Limb (tissue), 2 donors: ENCODE measurements at regions not wholly inside any gene's neighbourhood (a gene's known extent, or its start where the extent isn't known, plus 50 kb on each side); places are given as distances from the start of the nearest gene placed in this dataset.
"Not testable (repeated sequence)": the region's sequence is repeated elsewhere in the genome, so short reads cannot be mapped to it uniquely, and the experiment has no call there.

Experiments
- DNase-seq, 2 donors: peaks; one replicate each; pipeline ENCODE4 v3.0.0-alpha.2; 2016; ENCODE audit errors: extremely low spot score in 2 of 2

- no peak for DNase-seq
These were observed 91.3 kb upstream of the ZNF366 start for GRCh38 chr5:72598401-72599064.

- DNase-seq: peak in 1 of 2 donors; percentile 55
These were observed 90.3 kb upstream of the ZNF366 start for GRCh38 chr5:72597456-72597948.

DNA sequence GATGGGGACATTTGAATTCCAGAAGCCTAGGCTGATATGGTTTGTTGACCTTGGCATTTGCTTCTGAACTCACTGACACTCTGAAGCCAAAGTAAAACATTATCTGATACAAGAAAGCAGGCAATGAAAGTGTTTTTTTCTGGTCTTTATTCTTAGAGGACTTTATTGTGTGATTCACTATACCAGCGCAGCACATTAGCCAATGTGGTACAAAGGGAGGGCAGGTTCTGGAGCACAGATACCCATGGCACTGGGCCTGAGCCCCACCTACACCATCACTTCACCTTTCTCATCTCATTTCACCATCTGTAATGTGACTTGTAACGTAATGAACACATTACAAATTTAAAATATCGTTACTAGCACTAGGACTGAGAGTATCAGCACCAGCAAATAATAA lies 89.7 kb upstream of the ZNF366 start:
- no peak for DNase-seq

- no peak for DNase-seq
These were observed 81.4 kb upstream of the ZNF366 start for GRCh38 chr5:72588640-72589039.

DNA sequence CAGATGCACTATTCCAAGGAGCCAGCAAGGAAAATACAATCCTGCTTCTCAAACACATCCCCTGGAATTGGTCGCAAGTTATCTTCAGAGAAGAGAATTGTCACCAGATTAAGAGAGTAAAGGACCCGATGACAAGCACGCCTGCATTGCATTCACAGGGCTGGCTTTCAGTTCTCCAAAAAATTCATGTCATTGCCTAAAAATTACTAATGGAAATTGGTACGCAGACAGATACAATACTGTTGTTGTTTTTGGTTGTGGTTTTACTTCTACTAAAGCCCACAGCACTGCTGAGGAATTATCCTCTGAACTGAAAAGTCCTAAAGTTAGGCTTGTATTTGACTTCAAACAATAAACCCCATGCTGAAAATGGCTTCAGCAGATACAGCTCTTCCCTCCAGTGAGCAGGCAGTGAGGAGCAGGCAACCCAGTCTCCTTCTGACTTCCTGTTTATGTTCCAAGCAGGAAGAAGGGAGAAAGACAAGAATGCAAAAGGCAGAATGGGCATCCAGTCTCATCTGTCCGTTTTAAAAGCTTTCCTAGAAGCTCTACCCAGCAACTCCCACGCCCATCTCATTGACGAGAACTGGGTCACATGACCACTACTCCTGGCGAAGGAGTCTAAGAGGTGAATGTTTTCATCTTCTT lies 80.6 kb upstream of the ZNF366 start:
- DNase-seq: no peak

DNA sequence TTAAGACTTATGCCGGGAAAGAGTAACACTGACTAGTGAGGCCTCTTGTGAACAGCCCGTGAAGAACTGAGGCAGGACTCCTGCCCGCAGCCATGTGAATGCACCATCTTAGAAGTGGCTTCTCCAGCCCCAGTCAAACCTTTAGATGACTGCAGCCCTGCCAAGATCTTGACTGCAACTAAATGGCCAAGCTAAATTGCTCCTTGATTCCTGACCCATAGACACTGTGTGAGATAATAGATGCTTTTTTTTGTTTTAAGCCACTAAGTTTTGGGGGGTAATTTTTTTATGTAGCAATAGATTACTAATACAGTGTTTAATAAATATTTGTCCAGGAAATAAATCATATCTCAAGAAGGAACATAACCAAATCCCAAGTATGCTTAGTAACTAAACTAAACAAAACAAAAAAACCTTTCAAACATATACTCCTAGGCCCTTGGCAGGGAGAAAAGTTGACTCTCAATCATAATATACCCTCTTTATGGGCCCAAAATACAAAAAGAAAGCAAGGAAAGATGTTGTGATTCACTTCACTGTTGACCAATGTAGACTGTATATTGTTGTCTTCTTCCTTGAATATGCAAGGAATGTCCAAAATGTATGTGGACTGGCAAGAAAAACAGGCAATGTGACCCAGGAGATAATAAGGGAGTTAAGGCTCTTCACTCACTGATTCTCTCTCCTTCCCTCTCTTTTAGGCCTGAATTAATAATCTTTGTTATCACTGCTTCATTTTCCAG lies 79.7 kb upstream of the ZNF366 start:
- no peak for DNase-seq

- no peak for DNase-seq
These were observed 77.3 kb upstream of the ZNF366 start for GRCh38 chr5:72584466-72584865.

- not testable (repeated sequence) for DNase-seq
These were observed 72.1 kb upstream of the ZNF366 start for GRCh38 chr5:72579290-72579689.

DNA sequence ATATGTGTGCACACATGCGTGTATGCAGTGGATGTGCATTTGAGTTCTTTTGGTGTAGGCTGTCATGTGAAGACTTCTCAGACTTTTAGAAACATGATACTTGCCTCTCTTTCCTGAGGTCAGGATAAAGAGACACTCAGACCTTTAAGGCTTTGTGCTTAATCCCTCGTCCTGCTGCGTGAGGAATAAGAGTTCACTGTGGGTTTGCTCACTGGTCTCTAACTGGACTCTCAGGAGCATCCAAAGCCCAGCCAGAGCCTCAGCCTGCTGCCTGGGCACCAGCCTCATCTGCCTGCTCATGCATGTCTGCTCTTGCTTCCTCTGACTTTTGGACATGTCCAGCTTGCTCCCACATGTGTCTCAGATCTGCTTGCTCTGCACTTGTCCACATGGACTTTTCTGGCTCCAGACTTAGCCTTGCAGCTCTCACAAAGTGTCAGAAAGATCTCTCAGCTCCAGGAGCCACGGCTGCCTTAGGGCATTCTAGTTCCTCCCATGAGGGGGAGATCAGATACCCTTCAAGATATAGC lies 65.1 kb upstream of the ZNF366 start:
- DNase-seq: no peak

DNA sequence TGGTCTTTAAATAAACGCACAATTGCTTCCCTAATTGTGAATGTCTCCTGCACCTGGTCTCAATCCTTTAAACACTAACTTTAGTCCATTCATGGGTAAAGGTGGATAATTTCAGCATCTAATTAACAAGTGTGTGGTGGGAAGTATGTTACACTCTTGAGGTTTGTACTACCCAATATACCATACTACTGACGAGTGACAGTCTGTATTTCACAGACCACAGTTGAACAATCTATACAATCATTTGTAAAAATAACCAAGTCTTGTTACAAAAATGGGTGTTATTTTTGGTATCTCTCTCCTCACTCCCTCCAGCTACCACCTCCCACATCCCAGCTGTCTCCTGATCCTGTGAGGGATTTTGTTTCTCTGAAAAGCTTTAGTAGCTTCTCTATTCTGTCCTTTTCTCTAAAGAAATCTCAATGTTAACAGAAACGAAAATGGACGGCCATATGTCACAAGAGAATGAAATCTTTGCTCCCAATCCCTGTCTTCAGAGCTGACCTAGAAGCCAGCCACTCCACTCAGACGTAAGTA lies 62.3 kb upstream of the ZNF366 start:
- no peak for DNase-seq

DNA sequence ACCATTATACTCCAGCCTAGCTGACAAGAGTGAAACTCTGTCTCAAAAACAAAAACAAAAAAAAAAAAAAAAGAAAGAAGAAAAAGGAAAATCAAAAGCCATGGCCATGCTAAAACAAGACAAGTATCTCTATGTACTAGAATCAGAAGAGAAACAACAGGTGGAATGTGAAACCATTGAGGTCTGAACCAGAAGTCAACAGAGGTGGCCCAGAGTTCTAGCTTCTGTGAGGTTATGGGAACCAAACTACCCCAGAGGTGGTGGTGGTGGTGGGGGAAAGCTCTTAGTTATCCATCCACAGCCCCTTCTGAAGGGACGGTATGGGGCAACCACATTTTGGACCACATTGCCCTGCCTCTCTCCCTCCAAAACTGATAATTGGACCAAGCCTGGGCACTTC lies 59.5 kb upstream of the ZNF366 start:
- DNase-seq: no peak

DNA sequence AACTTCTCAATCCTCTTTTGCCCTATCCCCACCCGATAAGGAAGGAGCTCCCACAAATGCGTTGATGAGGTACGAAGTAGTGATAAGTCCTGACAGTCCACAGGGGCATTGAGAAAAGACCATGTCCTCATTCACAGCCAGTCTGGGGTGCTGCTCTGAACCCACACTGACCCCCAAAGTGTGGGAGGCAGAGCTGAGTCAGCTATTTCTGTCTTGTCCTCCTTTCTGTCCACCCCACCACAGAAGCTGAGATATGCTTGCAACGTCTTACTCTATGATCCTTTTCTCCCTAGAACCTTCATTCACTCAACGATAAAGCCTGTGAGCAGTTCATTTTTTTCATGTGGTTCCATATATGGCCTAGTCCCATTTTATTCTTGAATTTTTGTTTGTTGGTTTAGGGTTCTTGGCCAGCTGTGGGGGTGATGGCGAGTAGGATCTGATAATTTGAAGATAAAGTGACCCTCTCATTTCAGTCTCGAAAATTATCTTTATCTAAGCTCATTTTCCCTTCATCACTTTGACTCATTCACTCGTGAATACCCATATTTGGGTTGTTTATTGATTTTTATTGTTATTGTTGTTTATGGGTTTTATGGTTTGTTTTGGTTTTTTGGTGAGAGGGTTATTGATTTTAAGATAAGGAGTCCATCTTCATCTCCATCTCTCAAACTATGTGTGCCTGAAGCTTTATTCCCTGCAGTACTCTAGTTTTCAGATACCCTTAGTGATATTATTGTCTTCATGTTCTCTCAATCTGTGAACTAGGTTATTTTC lies 58.5 kb upstream of the ZNF366 start:
- no peak for DNase-seq

DNA sequence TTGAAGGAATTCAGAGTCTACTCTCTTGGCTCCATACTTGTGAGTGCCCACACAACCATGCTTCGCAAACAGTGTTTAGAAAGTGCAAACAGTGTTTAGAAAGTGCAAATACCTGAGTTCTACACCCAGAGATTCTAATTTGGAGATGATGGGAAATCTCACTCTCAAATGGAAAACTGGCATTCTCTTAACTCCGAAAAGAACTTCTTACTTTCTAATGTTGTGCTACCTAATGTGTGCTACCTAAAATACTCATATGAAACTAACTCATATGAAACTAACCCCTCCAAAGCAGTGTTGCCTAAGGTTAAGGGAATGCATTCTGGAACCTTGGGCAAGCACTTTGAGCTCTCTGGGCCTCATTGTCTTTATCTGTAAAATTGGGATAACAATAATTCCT lies 55.5 kb upstream of the ZNF366 start:
- no peak for DNase-seq

- no peak for DNase-seq
These were observed 54.1 kb upstream of the ZNF366 start for GRCh38 chr5:72561148-72561972.

- DNase-seq: no peak
These were observed 52.9 kb upstream of the ZNF366 start for GRCh38 chr5:72559866-72560766.

- DNase-seq: peak; percentile 60 to 66
These were observed 51.2 kb upstream of the ZNF366 start for GRCh38 chr5:72558383-72558782.

- no peak for DNase-seq
These were observed 50.8 kb upstream of the ZNF366 start for GRCh38 chr5:72558046-72558336.

GRCh38 chr5:72557167-72558045 lies 50.2 kb upstream of the ZNF366 start:
- DNase-seq: no peak
